WTC11 (cell line): ENCODE measurements at regions not wholly inside any gene's neighbourhood (a gene's known extent, or its start where the extent isn't known, plus 50 kb on each side); places are given as distances from the start of the nearest gene placed in this dataset.

ENCODE experiments used
- ATAC-seq: fragments of 200-7000 bp; cut with Tn5 transposase; 2 replicates; pipeline ENCODE4 v1.10.0; 2021; ENCODE audit warnings: mild to moderate bottlenecking, moderate library complexity
- CTCF ChIA-PET: fragments of 300-600 bp; sonication (Branson Sonifier 250); formaldehyde crosslinking; loops from one replicate; lab custom pipeline; 2021; ENCODE audit warnings: antibody characterized with exemption; lab: Charles Lee
- POLR2A ChIA-PET: fragments of 350-600 bp; sonication (Branson Sonifier 250); formaldehyde crosslinking; loops from one replicate; lab custom pipeline; 2021; ENCODE audit warnings: antibody characterized with exemption; lab: Charles Lee
- DNase-seq: peaks from one replicate; pipeline ENCODE4 v3.0.0; 2021; ENCODE audit warnings: low spot score
- H3K27ac Mint-ChIP-seq: 2 replicates; pipeline ENCODE4 v1.8.0; 2021; ENCODE audit warnings: mixed read lengths
- H3K27me3 Mint-ChIP-seq: 2 replicates; pipeline ENCODE4 v1.8.0; 2021; ENCODE audit warnings: low read depth, mild to moderate bottlenecking, moderate library complexity, mixed read lengths
- H3K36me3 Mint-ChIP-seq: 2 replicates; pipeline ENCODE4 v1.8.0; 2021; ENCODE audit warnings: mixed read lengths
- H3K4me1 Mint-ChIP-seq: 2 replicates; pipeline ENCODE4 v1.8.0; 2022; ENCODE audit warnings: mixed read lengths
- H3K4me3 Mint-ChIP-seq: 2 replicates; pipeline ENCODE4 v1.8.0; 2021; ENCODE audit warnings: mild to moderate bottlenecking, moderate library complexity, mixed read lengths
- H3K9me3 Mint-ChIP-seq: 2 replicates; pipeline ENCODE4 v1.8.0; 2021; ENCODE audit warnings: mixed read lengths
- AR ChIP-seq: fragments of 250-450 bp; sonication (Bioruptor Pico); IDR thresholded peaks from 2 replicates; pipeline ENCODE4 v1.9.0; 2021; ENCODE audit warnings: mild to moderate bottlenecking
- ATF2 ChIP-seq: sonication (generic); formaldehyde crosslinking; IDR thresholded peaks from 2 replicates; pipeline ENCODE4 v1.8.1; 2022; ENCODE audit warnings: low read depth, missing genetic modification reagents, borderline replicate concordance
- CDX4 ChIP-seq: fragments of 250-450 bp; sonication (Bioruptor Pico); IDR thresholded peaks from 2 replicates; pipeline ENCODE4 v1.9.0; 2021; ENCODE audit warnings: moderate library complexity, mild to moderate bottlenecking, inconsistent platforms, borderline replicate concordance
- CREB1 ChIP-seq: sonication (generic); formaldehyde crosslinking; IDR thresholded peaks from 2 replicates; pipeline ENCODE4 v1.8.0; 2023; ENCODE audit warnings: mild to moderate bottlenecking, missing genetic modification reagents
- CTCF ChIP-seq: fragments of 200-600 bp; IDR thresholded peaks from 2 replicates; pipeline ENCODE4 v1.8.0; 2022; ENCODE audit warnings: antibody characterized with exemption
- GABPB1 ChIP-seq: sonication (generic); formaldehyde crosslinking; IDR thresholded peaks from 2 replicates; pipeline ENCODE4 v1.8.1; 2023; ENCODE audit warnings: mild to moderate bottlenecking, missing genetic modification reagents
- GTF2I ChIP-seq: fragments of 250-450 bp; sonication (Bioruptor Pico); conservative IDR thresholded peaks from 2 replicates; pipeline ENCODE4 v1.4.0; 2021; ENCODE audit warnings: mild to moderate bottlenecking
- MLX ChIP-seq: sonication (generic); formaldehyde crosslinking; IDR thresholded peaks from 2 replicates; pipeline ENCODE4 v1.8.1; 2023; ENCODE audit warnings: mild to moderate bottlenecking, missing genetic modification reagents, moderate library complexity
- MXD4 ChIP-seq: fragments of 250-450 bp; sonication (Bioruptor Pico); IDR thresholded peaks from 2 replicates; pipeline ENCODE4 v1.8.0; 2021; ENCODE audit warnings: mild to moderate bottlenecking, moderate library complexity, borderline replicate concordance
- MYBL2 ChIP-seq: sonication (generic); formaldehyde crosslinking; IDR thresholded peaks from 2 replicates; pipeline ENCODE4 v1.8.1; 2023; ENCODE audit warnings: mild to moderate bottlenecking, moderate library complexity, missing genetic modification reagents
- NFATC4 ChIP-seq: fragments of 250-450 bp; sonication (Bioruptor Pico); IDR thresholded peaks from 2 replicates; pipeline ENCODE4 v1.9.0; 2021; ENCODE audit warnings: mild to moderate bottlenecking
- NFYB ChIP-seq: sonication (generic); formaldehyde crosslinking; conservative IDR thresholded peaks from 2 replicates; pipeline ENCODE4 v1.8.0; 2022; ENCODE audit warnings: low read depth, missing genetic modification reagents
- NR1H2 ChIP-seq: sonication (generic); formaldehyde crosslinking; IDR thresholded peaks from 2 replicates; pipeline ENCODE4 v1.9.0; 2021; ENCODE audit warnings: mild to moderate bottlenecking, moderate library complexity, missing genetic modification reagents
- RORB ChIP-seq: fragments of 250-450 bp; sonication (Bioruptor Pico); IDR thresholded peaks from 2 replicates; pipeline ENCODE4 v1.9.0; 2021; ENCODE audit warnings: mild to moderate bottlenecking
- SP1 ChIP-seq: sonication (generic); formaldehyde crosslinking; conservative IDR thresholded peaks from 2 replicates; pipeline ENCODE4 v1.8.1; 2022; ENCODE audit warnings: missing genetic modification reagents
- TCF7 ChIP-seq: sonication (generic); formaldehyde crosslinking; IDR thresholded peaks from 2 replicates; pipeline ENCODE4 v1.8.0; 2022; ENCODE audit warnings: mild to moderate bottlenecking, low read depth, missing genetic modification reagents, moderate library complexity
- TEAD1 ChIP-seq: sonication (generic); formaldehyde crosslinking; IDR thresholded peaks from 2 replicates; pipeline ENCODE4 v1.8.0; 2022; ENCODE audit warnings: mild to moderate bottlenecking, missing genetic modification reagents
- USF1 ChIP-seq: sonication (generic); formaldehyde crosslinking; IDR thresholded peaks from 2 replicates; pipeline ENCODE4 v1.8.0; 2022; ENCODE audit warnings: mild to moderate bottlenecking, missing genetic modification reagents
- ZNF138 ChIP-seq: sonication (generic); formaldehyde crosslinking; conservative IDR thresholded peaks from 2 replicates; pipeline ENCODE4 v1.8.1; 2022; ENCODE audit warnings: mild to moderate bottlenecking, moderate library complexity, missing genetic modification reagents
- ZNF512 ChIP-seq: sonication (generic); formaldehyde crosslinking; IDR thresholded peaks from 2 replicates; pipeline ENCODE4 v1.8.1; 2022; ENCODE audit warnings: missing genetic modification reagents, borderline replicate concordance

GRCh38 chr3:194267744-194268653, 83.1 kb downstream of the CPN2 start (continued):
- no peak for TF ChIP-seq MLX

- Mint-ChIP-seq H3K4me1 (peaks cover 31% of the 10 kb centered on the region), H3K27ac (no peak overlapping the region; the same call in 1 of the 2 replicates), H3K9me3 (no peaks in the 10 kb centered on the region), H3K27me3 (0 out of 2 replicates have a peak, but pooled peaks cover 2% of the 10 kb centered on the region), H3K4me3 (no peak overlapping the region), H3K36me3 (no peaks in the 10 kb centered on the region)
- DNase-seq (peak; percentile 6), ATAC-seq (no peak)
- ChIA-PET POLR2A (interaction anchor here (0.7 to 1.0 kb wide), 2 partner anchors 26 to 33 kb away, joined by 3 to 4 read pairs; no protein-coding TSS in a partner anchor), CTCF (interaction anchor here (0.6 to 4.1 kb wide), 20 partner anchors 14 to 490 kb away, joined by 3 to 32 read pairs (median 5); partner anchors contain the start of gene HES1)
- TF ChIP-seq GABPB1 (CRISPR knock-in tag) = no peak
- TF ChIP-seq NFATC4 (CRISPR knock-in tag) = no peak
- TF ChIP-seq GTF2I (CRISPR knock-in tag) = 0 out of 2 replicates have a peak, but pooled peaks have one; percentile 35
- no peak for TF ChIP-seq SP1
Observed at GRCh38 chr3:194268654-194269512, 82.2 kb downstream of the CPN2 start.

- peak; percentile 83 for DNase-seq
- Mint-ChIP-seq H3K27me3 (0 out of 2 replicates have a peak, but pooled peaks cover 2% of the 10 kb centered on the region), H3K36me3 (no peaks in the 10 kb centered on the region), H3K9me3 (no peaks in the 10 kb centered on the region), H3K4me1 (peaks cover 32% of the 10 kb centered on the region), H3K27ac (no peak overlapping the region), H3K4me3 (no peak overlapping the region)
- ChIA-PET POLR2A (interaction anchor here (1.0 kb wide), 1 partner anchor 25 kb away, joined by 3 read pairs; no protein-coding TSS in a partner anchor), CTCF (interaction anchor here (0.6 to 4.1 kb wide), 21 partner anchors 13 to 491 kb away, joined by 3 to 32 read pairs (median 5); partner anchors contain the start of gene HES1)
- ATAC-seq = peak; percentile 89
- TF ChIP-seq MYBL2 = no peak
- TF ChIP-seq CREB1 (CRISPR knock-in tag) = no peak
- TF ChIP-seq CDX4 (CRISPR knock-in tag) = no peak
- TF ChIP-seq NR1H2 = no peak
- TF ChIP-seq RORB = no peak
- TF ChIP-seq NFYB (CRISPR knock-in tag) = no peak
- no peak; the same call in 1 of the 2 replicates for TF ChIP-seq TEAD1 (CRISPR knock-in tag)
- TF ChIP-seq ZNF138 (CRISPR knock-in tag) = no peak
- no peak for TF ChIP-seq USF1 (CRISPR knock-in tag)
- no peak for TF ChIP-seq AR (CRISPR knock-in tag)
- TF ChIP-seq ATF2 (CRISPR knock-in tag) = no peak
- TF ChIP-seq MXD4 (CRISPR knock-in tag) = no peak
- no peak for TF ChIP-seq TCF7
- peak; percentile 22; the same call in 1 of the 2 replicates for TF ChIP-seq CTCF
- TF ChIP-seq ZNF512 (CRISPR knock-in tag) = no peak
Observed at GRCh38 chr3:194269610-194270145, 81.5 kb downstream of the CPN2 start.
